Stimulated activated memory B cell treated with anti-CD40 and anti-IgM and Interleukin-4, amounts not matched to agents 10 μg/mL and 1 μg/mL and 100 μg/mL, for 72 hours (primary cell): ENCODE measurements at regions not wholly inside any gene's neighbourhood (a gene's known extent, or its start where the extent isn't known, plus 50 kb on each side); places are given as distances from the start of the nearest gene placed in this dataset.
"Not testable (repeated sequence)": the region's sequence is repeated elsewhere in the genome, so short reads cannot be mapped to it uniquely, and the experiment has no call there.

Experiments used
- ATAC-seq: fragments of 150-1000 bp; cut with Tn5 transposase; 2 replicates; pipeline ENCODE4 v1.10.0; 2021
- H3K27ac Mint-ChIP-seq: one replicate; pipeline ENCODE4 v1.8.0; 2022; ENCODE audit warnings: mild to moderate bottlenecking, mixed read lengths
- H3K27me3 Mint-ChIP-seq: one replicate; pipeline ENCODE4 v1.8.0; 2022; ENCODE audit warnings: mixed read lengths
- H3K36me3 Mint-ChIP-seq: one replicate; pipeline ENCODE4 v1.8.0; 2022; ENCODE audit warnings: mixed read lengths
- H3K4me1 Mint-ChIP-seq: one replicate; pipeline ENCODE4 v1.8.0; 2022; ENCODE audit warnings: mixed read lengths
- H3K4me3 Mint-ChIP-seq: one replicate; pipeline ENCODE4 v1.8.0; 2022; ENCODE audit warnings: mild to moderate bottlenecking, moderate library complexity, mixed read lengths
- H3K9me3 Mint-ChIP-seq: one replicate; pipeline ENCODE4 v1.8.0; 2022; ENCODE audit warnings: mixed read lengths

DNA sequence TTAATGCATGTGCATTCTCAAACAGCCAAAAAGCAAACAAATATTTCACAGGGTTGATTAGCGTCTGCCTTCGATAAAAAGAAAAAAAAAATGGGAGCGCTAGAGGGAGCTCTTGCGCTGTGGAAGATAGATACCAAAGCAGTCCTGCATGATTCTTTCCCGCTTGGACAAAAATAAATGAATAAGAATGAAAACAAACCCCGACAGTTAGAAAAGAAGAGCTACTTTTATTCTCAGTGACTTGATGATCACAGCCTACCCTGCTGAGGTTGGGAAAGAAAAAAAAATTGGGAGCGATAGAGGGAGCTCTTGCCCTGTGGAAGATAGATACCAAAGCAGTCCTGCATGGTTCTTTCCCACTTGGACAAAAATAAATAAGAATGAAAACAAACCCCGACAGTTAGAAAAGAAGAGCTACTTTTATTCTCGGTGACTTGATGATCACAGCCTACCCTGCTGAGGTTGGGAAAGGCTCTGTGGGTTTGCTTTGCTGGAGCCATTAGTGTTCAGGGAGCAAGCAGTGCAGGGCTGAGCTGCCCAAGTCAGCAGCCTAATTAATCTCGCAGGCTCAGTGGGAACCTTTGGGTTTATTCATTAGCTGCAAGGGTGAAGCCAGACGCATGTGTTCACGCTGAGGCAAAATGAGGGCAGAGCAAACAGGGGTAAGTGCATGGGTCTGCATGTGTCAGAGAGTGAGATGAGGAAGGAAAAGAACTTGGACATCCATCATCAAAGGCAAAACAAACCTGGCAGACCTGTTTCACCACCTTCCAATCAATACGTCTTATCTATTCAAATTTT lies 249.3 kb upstream of the PRKX start:
- Mint-ChIP-seq H3K4me3 (peak overlapping the region; percentile 13), H3K36me3 (no peaks in the 10 kb centered on the region), H3K27ac (no peak overlapping the region), H3K27me3 (peaks cover 21% of the 10 kb centered on the region), H3K4me1 (peaks cover 17% of the 10 kb centered on the region), H3K9me3 (no peaks in the 10 kb centered on the region)
- no peak for ATAC-seq

DNA sequence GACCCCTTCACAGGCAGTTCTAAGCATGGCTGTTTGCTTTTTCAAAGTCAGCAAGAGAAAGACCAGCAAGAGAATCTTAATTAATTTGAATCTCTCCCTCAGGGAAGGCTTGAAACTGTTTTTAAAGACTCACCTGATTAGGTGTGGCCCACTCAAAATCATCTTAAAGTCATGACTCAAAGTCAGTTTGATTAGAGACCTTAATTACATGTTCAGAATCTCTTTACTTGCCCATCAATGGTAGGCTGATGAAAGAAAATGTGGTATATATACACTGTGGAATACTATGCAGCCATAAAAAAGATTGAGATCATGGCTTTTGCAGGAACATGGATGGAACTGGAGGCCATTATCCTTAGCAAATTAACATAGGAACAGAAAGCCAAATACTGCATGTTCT lies 247.5 kb upstream of the PRKX start:
- no peaks in the 10 kb centered on the region for H3K9me3 Mint-ChIP-seq
- no peak overlapping the region for H3K27ac Mint-ChIP-seq
- no peak for ATAC-seq
- H3K36me3 Mint-ChIP-seq: no peaks in the 10 kb centered on the region
- no peak overlapping the region for H3K4me3 Mint-ChIP-seq
- H3K27me3 Mint-ChIP-seq: peaks cover 19% of the 10 kb centered on the region
- peaks cover 17% of the 10 kb centered on the region for H3K4me1 Mint-ChIP-seq

DNA sequence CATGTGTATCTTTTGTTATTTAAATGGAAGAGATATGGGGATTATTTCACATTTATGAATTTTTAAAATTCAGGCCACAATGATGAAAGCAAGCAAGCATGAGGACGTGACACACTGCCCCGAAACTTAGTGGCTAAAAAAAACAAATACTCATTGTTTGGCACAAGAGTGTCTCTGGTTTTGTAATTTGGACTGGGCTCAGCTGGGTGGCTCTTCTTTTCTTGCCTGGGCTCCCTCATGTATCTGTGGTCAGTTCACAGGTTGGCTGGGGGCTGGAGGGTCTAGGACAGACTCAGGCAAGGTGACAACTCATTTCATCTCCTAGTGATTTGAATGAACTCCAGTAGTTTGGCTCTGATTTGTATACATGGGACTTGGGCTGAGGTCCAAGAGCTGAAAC lies 238.4 kb upstream of the PRKX start:
- no peak overlapping the region for H3K4me3 Mint-ChIP-seq
- H3K27ac Mint-ChIP-seq: no peak overlapping the region
- H3K36me3 Mint-ChIP-seq: no peaks in the 10 kb centered on the region
- ATAC-seq: no peak
- peaks cover 7% of the 10 kb centered on the region for H3K27me3 Mint-ChIP-seq
- no peaks in the 10 kb centered on the region for H3K4me1 Mint-ChIP-seq
- H3K9me3 Mint-ChIP-seq: peaks cover 3% of the 10 kb centered on the region

DNA sequence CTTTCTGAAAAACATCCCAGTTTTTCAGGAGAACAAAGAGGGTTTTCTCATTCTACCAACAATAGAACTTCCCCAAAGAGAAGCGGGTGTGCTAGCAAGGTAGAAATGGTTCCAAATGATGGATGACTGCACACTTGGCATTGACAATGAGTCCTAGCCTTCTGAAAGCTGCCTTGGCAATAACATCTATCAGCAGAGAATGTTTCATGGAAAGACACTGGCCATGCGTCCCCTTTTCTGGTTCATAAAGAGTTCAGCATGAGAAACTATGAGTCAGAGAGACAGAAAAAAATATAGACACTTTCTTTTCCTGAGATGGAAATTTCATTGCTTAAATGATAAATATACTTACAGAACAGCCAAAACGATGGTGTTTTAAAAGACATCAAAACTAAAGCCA lies 236.9 kb upstream of the PRKX start:
- H3K4me3 Mint-ChIP-seq: no peak overlapping the region
- no peaks in the 10 kb centered on the region for H3K4me1 Mint-ChIP-seq
- no peak overlapping the region for H3K27ac Mint-ChIP-seq
- no peaks in the 10 kb centered on the region for H3K36me3 Mint-ChIP-seq
- peaks cover 3% of the 10 kb centered on the region for H3K9me3 Mint-ChIP-seq
- no peak for ATAC-seq
- peaks cover 7% of the 10 kb centered on the region for H3K27me3 Mint-ChIP-seq

DNA sequence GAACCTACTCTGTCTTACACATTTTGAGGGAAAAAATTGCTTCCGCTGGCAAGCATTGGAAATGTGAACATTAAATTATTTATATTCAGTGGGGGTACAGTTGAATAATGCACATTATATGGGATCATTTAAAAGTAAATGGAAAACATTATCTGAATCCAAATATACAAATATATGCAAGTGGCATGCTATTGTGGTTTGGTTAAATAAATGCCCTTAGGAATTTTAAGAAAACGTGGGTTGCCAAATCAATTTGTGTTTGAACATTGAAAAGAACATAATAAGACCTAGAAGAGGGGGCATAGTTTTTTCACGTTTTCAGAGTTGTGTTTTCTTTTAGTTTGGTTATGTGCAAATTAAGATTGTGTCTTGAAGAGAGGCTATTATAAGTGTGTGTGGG lies 230.5 kb upstream of the PRKX start:
- H3K4me1 Mint-ChIP-seq: no peaks in the 10 kb centered on the region
- H3K27me3 Mint-ChIP-seq: no peaks in the 10 kb centered on the region
- H3K9me3 Mint-ChIP-seq: no peaks in the 10 kb centered on the region
- no peak overlapping the region for H3K27ac Mint-ChIP-seq
- H3K36me3 Mint-ChIP-seq: no peaks in the 10 kb centered on the region
- H3K4me3 Mint-ChIP-seq: no peak overlapping the region
- no peak for ATAC-seq

DNA sequence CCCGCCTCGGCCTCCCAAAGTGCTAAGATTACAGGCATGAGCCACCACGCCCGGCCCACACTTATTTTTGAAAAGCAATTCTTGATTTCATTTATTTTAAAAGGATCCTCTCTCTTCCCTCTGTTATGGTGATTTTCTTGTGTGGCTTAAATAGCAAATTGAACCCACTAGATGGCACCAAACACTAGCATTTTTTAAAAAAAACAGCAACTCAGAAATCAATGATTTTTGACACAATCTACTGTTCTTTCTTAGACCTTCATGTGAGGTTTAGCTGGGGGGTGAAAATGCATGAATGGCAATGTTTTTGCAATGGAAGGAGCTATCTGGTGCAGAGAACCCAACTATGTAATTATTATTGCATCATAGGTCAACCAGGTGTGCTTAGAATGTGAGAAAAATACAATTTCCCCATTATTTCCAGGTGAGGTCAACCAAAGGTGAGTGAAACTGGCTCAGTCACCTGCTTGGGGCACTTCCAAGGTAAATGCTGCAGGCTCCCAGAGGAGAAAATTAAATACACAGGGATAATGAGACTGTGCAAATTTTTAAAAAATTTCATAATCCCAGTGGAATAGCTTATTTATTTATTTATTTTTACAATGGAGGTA lies 226.7 kb upstream of the PRKX start:
- no peaks in the 10 kb centered on the region for H3K9me3 Mint-ChIP-seq
- no peak overlapping the region for H3K4me3 Mint-ChIP-seq
- H3K27me3 Mint-ChIP-seq: no peaks in the 10 kb centered on the region
- ATAC-seq: no peak
- H3K36me3 Mint-ChIP-seq: no peaks in the 10 kb centered on the region
- no peaks in the 10 kb centered on the region for H3K4me1 Mint-ChIP-seq
- H3K27ac Mint-ChIP-seq: no peak overlapping the region

DNA sequence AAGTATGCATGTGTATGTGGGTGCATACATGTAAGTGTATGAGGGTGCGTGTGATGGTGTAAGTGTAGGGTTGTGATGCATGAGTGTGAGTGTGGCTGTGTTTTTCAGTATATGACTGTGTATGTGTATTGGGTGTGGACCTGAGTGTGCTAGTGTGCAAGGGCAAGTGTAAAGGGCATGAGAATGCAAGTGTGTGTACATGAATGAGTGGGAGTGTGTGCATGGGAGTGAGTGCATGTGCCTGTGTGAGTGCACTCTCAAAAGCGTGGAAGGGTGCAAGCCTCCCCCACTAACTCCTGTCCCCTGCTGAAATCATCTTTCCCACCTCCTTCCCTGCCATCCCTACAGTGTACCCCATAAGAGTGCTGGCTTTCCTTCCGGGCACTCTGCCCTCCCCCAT lies 225.1 kb upstream of the PRKX start:
- no peaks in the 10 kb centered on the region for H3K9me3 Mint-ChIP-seq
- no peak for ATAC-seq
- no peaks in the 10 kb centered on the region for H3K27me3 Mint-ChIP-seq
- H3K4me1 Mint-ChIP-seq: no peaks in the 10 kb centered on the region
- H3K36me3 Mint-ChIP-seq: no peaks in the 10 kb centered on the region
- H3K27ac Mint-ChIP-seq: no peak overlapping the region
- H3K4me3 Mint-ChIP-seq: no peak overlapping the region

DNA sequence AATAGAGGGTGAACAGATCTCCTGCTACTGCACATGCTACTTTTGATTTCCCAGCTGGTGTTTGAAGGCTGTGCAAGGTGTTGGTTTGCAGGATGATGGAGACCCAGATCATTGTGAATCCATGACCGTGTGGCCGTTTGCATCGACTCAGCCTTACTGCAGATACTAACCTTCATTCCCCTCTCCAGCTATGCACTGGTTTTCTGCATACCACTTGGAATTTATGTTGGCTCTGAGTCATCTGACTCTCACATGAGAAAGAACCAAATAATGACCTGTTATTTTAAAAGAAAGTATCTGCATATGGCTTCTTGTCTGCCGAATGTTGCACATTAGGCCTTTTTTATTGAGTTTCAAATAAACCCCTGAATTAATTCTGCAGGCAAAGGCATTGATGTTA lies 221.7 kb upstream of the PRKX start:
- not testable (repeated sequence) for H3K27ac Mint-ChIP-seq, ATAC-seq, H3K9me3 Mint-ChIP-seq, H3K27me3 Mint-ChIP-seq, H3K4me1 Mint-ChIP-seq, H3K4me3 Mint-ChIP-seq, H3K36me3 Mint-ChIP-seq

DNA sequence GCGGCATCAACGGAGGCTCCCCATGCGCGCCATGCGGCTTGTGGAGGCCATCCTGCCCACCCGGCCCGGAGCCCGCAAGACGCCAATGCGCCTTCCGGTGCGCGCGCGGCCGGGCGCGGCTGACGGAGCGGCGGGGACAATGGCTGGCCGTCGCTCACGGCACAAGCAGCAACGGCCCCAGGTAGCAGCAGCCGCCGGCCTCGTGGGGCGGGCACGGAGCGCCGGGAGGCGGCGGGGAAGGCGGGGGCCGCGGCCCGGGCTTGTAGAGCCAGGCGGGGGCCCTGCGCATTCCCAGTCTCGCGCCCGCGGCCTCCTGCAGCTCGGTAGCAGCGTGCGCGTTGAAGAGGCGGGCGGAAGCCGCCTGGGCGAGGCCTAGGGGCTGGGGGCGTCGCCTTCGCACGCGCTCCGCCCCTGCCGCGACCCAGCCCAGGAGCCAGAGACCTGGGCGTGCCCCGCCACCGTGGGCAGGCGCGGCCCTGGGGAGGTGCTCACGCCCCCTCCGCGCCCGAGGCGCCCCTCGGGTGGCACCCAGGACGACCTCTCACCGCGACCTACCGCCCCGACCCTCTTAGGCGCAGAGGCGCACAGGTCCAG lies 207.1 kb upstream of the PRKX start:
- H3K36me3 Mint-ChIP-seq, H3K9me3 Mint-ChIP-seq, H3K4me3 Mint-ChIP-seq, H3K27me3 Mint-ChIP-seq, H3K27ac Mint-ChIP-seq, H3K4me1 Mint-ChIP-seq: not testable (repeated sequence)
- ATAC-seq: peak; percentile 85

DNA sequence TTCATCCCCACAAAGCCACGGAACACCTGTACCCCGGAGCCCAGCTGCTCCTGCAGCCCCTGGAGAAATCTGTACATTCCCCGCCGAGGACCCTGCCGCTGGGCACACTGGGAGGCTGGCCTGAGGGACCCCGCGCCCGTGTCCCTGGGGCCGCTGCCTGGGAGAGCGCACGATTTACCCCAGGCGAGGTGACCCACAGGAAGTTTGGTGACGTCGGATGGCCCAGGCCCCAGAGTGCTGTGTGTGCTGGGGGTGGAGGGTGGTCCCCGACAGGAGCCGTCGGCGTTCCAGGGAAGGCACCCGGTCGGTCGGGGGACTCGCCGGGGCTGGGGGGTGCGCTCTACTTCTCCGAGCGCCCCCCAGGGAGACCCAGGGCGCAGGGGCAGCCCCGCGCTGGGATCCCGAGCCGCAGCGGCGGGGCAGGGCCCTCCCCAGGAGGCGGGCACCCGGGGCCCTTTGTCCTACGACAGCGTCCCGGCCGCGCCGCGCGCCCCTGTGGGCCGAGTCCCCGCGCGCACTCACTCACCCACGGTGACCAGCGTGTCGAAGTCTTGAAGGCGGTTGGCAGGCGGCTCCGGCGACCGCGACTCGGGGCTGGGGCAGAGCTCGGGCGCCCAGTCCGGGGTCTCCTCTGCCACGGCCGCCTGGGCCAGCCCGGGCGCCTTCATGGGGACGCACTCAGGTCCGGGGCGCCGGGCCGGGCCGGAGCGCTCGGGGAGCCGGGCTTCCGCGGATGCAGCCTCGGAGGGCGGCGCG lies 206.4 kb upstream of the PRKX start:
- H3K27ac Mint-ChIP-seq, ATAC-seq: not testable (repeated sequence)

DNA sequence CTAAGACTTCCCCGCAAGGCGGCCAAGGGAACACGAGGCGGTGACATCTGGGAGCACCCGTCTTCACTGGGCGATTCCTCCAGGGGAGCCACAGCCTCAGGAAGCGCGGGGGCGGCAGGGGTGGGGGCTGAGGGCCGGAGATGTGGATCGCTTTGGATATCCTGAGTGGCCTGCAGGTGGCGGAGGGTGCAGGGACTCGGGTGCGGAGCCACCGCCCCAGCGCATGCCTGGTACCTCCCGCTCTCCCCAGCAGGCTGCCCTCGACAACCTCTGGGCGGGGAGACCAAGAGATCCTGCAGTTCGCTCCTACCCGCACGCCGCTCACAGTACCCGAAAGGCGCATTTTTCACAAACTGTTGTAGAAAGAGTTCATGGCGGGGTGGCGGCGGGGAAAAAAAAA lies 201.4 kb upstream of the PRKX start:
- not testable (repeated sequence) for H3K27me3 Mint-ChIP-seq, H3K36me3 Mint-ChIP-seq, H3K4me1 Mint-ChIP-seq, ATAC-seq, H3K9me3 Mint-ChIP-seq, H3K4me3 Mint-ChIP-seq, H3K27ac Mint-ChIP-seq

More for the DNA sequence above, 206.4 kb upstream of the PRKX start:
- H3K27me3 Mint-ChIP-seq, H3K4me3 Mint-ChIP-seq, H3K9me3 Mint-ChIP-seq, H3K36me3 Mint-ChIP-seq, H3K4me1 Mint-ChIP-seq: not testable (repeated sequence)

DNA sequence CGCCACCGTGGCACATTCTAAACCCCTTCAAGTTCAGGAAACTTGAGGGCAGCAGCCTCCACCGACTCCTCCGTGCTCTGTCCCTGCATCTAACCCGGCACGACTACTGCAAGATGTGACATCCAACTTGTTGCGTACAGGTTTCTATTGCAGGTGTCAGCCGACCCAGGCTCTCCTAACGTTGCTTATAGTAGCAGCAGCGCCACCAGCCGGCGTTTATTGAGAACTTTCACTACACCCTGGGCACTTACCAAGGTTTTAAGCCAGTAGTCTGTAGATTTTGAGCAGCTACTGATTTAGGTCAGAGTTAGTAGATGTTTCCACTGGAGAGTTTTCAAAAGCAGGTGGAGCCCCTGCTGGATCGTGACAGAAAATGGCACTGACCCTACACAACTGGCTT lies 200.6 kb upstream of the PRKX start:
- H3K4me1 Mint-ChIP-seq, ATAC-seq, H3K4me3 Mint-ChIP-seq, H3K9me3 Mint-ChIP-seq, H3K27me3 Mint-ChIP-seq, H3K27ac Mint-ChIP-seq, H3K36me3 Mint-ChIP-seq: not testable (repeated sequence)

DNA sequence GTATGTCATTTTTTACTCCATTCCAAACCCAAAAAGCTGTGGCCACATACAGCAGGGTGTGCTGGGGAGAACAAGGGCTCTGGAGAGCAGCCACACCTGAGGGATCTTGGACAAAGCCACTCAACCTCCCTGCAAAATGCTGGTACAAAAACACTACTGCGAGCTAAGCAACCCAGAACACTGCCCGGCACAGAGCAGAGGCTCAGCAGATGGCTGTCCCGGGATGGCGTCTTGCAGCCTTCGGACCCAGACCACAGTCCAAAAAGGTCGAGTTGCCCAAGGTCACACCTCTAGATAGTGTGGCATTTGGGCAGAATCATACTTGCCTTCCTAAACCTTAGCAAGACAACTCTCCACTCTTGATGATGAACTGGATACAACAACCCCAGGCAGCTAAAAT lies 197.6 kb upstream of the PRKX start:
- not testable (repeated sequence) for H3K27me3 Mint-ChIP-seq, H3K36me3 Mint-ChIP-seq, H3K4me1 Mint-ChIP-seq, H3K27ac Mint-ChIP-seq, H3K9me3 Mint-ChIP-seq, ATAC-seq, H3K4me3 Mint-ChIP-seq

DNA sequence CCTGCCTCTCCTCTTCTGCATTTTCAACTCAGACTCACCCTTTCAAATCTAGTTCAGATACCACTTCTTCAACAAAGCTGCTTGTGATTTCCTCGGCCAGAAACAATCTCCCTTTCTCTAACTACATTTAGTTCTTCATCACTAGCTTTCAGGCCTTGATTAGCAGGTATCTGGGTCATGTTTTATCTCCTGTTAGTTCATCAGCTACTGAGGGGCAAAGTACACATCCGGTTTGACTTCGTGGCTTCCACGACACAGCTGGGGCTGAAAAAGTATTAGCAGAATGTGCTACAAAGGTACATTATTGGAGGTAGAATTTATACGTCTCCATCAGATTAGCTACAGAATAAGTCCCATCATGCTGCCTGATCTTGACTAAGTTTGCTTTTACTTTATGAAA lies 197.2 kb upstream of the PRKX start:
- H3K27me3 Mint-ChIP-seq, H3K9me3 Mint-ChIP-seq, ATAC-seq, H3K4me1 Mint-ChIP-seq, H3K27ac Mint-ChIP-seq, H3K4me3 Mint-ChIP-seq, H3K36me3 Mint-ChIP-seq: not testable (repeated sequence)

DNA sequence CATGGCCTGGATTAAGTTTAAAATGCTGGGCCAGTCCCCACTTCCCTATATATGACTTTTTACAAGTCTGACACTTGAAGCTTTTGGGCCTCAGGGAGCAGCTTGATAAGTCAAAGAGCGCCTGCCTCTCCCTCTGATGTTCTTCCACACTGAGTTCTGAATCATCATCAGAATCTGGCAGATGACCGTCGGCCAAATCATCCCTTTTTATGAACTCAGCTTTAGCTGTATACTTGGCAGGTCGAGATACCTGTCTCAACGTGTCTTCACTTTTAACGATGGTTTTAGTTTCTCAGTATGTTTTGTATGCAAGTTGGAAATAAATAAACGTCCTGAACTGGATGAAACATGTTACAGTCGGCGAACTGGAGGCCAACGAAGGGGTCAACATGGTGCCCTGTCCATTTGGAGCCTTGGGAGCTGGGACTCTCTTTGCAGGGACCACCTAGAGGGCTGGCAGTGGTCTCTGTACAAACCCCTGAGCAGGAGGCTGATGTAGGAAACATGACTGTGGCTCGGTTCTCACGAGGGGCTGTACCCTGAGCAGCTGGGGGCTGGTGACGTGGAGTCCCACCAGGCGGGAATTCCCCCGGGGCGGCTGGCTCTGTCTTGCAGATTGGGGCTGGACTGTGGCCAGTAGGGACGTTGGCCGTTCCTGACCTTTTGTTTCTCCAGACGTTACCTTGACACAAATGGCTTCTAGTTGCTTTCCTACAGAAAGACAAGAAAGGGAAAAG lies 192.2 kb upstream of the PRKX start:
- not testable (repeated sequence) for ATAC-seq, H3K36me3 Mint-ChIP-seq, H3K4me1 Mint-ChIP-seq, H3K27ac Mint-ChIP-seq, H3K9me3 Mint-ChIP-seq, H3K27me3 Mint-ChIP-seq, H3K4me3 Mint-ChIP-seq
